SJCRH30 (cell line): ENCODE measurements at regions not wholly inside any gene's neighbourhood (a gene's known extent, or its start where the extent isn't known, plus 50 kb on each side); places are given as distances from the start of the nearest gene placed in this dataset.

Experiments
- DNase-seq, 2 experiments: peaks; one replicate each; pipeline ENCODE4 v3.0.0-alpha.2; 2015 to 2020
- H3K27ac ChIP-seq: fragments of 250-450 bp; sonication (Bioruptor Pico); 2 replicates; pipeline ENCODE4 v1.5.1; 2020; ENCODE audit warnings: mild to moderate bottlenecking, moderate library complexity
- H3K27me3 ChIP-seq: fragments of 250-450 bp; sonication (Bioruptor Pico); 2 replicates; pipeline ENCODE4 v1.5.1; 2020; ENCODE audit warnings: mild to moderate bottlenecking, moderate library complexity
- H3K36me3 ChIP-seq: fragments of 250-450 bp; sonication (Bioruptor Pico); 2 replicates; pipeline ENCODE4 v1.5.1; 2020; ENCODE audit warnings: mild to moderate bottlenecking, moderate library complexity
- H3K4me1 ChIP-seq: fragments of 250-450 bp; sonication (Bioruptor Pico); 2 replicates; pipeline ENCODE4 v1.5.1; 2020; ENCODE audit warnings: mild to moderate bottlenecking, moderate library complexity
- H3K4me3 ChIP-seq: fragments of 250-450 bp; sonication (Bioruptor Pico); 2 replicates; pipeline ENCODE4 v1.5.1; 2020; ENCODE audit warnings: mild to moderate bottlenecking, moderate library complexity
- H3K9me3 ChIP-seq: fragments of 250-450 bp; sonication (Bioruptor Pico); replicated peaks from 2 replicates; pipeline ENCODE4 v1.5.1; 2020; ENCODE audit warnings: mild to moderate bottlenecking, moderate library complexity

DNA sequence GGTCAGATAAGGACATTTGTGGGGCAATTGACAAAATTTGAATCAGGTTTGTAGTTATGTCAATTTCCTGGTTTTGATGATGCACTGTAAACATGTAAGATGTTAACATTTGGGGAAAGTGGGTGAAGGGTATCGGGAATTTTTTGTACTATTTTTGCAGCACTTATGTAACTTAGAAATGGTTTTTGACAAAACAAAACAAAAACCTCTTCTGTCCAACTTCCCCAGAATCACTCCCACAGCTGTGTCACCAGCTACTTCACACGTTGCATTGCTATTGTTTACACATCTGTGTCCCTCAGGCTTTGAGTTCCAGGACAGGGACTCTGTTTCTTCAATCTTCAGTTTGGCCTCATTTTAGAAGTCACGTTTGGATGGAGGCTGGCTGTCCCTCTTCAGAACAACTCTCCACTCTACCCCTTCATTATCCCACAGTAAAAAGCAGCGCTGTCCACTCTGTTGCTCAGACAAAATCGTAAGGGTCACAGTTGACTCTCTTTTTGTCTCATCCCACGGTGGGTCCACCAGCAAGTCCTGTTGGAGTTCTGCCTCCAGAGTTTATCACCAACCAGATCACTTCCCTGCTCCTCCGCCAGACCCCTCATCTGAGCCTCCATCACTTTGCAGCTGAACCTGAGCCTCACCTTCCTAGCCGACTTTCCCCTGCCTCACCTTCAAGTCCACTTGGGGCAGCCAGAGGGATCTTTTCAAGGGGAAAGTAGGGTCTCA is 63.2 kb downstream of the NENF start:
- no peak for DNase-seq
- H3K4me1 ChIP-seq, result peaks cover 8% of the 10 kb centered on the region; the same call in 1 of the 2 replicates
- no peaks in the 10 kb centered on the region for H3K27me3 ChIP-seq
- H3K4me3 ChIP-seq, result no peak overlapping the region
- H3K27ac ChIP-seq, result no peak overlapping the region
- no peaks in the 10 kb centered on the region for H3K36me3 ChIP-seq
- no peaks in the 10 kb centered on the region for H3K9me3 ChIP-seq

DNA sequence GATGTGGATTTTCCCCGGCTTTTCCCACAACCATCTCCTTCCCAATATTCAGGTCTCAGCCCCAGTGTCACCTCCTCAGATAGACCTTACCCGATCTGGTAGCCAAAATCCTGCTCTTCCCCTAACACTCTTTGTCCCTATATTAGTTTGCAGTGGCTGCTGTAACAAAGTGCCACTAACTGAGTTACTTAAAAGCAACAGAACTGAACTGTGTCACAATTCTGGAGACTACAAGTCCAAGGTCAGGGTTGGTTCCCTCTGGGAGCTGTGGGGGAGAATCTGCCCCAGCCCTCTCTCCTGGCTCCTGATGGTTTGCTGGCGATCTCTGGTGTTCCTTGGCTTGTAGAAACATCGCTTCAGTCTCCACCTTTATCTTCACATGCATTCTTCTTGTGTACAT is 64.0 kb downstream of the NENF start:
- no peak for DNase-seq
- Histone ChIP-seq H3K4me3 (no peak overlapping the region), H3K4me1 (peaks cover 8% of the 10 kb centered on the region; the same call in 1 of the 2 replicates), H3K27me3 (no peaks in the 10 kb centered on the region), H3K36me3 (no peaks in the 10 kb centered on the region), H3K9me3 (no peaks in the 10 kb centered on the region), H3K27ac (no peak overlapping the region)

DNA sequence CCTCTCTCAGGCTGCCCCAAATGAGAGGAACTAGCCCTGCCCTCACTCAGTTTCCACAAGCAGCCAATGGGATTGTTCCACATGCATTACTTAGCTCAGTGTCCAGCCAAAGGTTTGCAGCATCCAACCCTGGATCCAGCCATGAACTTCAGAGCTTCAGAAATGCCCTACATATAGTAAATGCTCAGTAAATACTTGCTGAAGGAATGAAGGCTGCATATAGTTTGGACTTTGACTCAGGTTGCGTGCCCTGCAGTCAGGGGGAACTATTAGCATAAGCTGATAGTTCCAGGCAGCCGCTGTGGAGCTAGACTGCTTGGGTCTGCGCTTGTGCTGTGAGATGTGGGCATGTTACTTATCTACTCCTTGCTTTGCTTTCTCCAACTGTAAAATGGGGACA is 64.8 kb downstream of the NENF start:
- Histone ChIP-seq H3K27ac (no peak overlapping the region), H3K9me3 (no peaks in the 10 kb centered on the region), H3K27me3 (no peaks in the 10 kb centered on the region), H3K4me1 (peaks cover 8% of the 10 kb centered on the region; the same call in 1 of the 2 replicates), H3K4me3 (no peak overlapping the region), H3K36me3 (no peaks in the 10 kb centered on the region)
- DNase-seq, result no peak

DNA sequence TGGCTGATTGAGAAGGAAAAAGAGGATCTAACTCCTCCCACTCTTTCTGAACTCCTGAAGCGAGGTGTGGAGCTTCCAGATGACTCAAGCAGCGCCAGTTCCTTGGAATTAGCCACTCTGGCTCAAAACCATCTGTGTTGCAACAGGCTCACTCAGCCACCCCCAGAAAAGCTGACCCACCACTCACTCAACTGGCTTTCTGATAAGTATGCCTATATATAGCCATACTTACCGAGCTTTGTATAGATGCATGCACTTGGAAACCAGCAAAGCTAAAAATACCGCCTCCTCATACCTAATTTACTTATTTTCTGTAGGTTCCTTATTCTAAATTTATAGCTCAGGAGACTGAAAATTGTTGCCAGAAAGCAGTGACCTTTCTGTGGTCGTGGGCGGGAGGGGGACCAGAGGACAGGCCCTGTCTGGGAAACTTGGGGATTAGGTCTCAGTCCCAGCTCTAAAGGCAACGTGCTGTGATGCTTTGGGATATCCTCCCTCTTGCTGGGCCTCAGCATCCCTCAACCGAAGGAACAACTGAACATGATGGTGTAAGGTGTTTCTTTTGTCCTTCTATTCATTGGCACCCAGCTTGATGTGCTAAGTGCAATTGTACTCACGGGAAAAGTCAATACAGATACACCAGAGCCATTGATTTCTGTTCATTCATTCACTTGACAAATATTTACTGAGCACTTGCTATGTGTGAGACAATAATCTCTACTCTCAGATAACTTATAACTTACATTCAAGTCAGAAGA is 65.7 kb downstream of the NENF start:
- H3K4me3 ChIP-seq, result no peak overlapping the region
- no peak overlapping the region for H3K27ac ChIP-seq
- peaks cover 8% of the 10 kb centered on the region; the same call in 1 of the 2 replicates for H3K4me1 ChIP-seq
- DNase-seq, result no peak
- no peaks in the 10 kb centered on the region for H3K36me3 ChIP-seq
- no peaks in the 10 kb centered on the region for H3K9me3 ChIP-seq
- no peaks in the 10 kb centered on the region for H3K27me3 ChIP-seq

DNA sequence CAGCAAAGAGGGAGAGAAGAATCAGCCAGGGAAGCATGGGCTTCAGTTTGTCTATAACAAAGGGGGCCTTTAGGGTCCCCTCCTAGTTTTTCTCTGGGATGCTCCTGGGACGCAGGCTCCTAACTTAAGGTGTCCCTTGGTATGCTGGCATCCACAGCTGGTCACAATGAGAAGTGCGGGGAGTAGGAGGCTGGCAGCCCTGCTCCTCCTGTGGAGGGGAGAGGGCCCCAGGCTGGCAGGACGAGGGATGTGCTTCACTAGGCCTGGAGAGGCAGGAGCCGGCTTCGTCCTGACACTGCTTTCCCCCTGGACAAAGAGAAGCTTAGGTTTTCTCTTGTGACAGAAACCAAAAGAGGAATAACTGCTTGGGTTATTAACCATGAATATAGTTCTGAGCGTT is 67.6 kb downstream of the NENF start:
- H3K36me3 ChIP-seq, result no peaks in the 10 kb centered on the region
- no peaks in the 10 kb centered on the region for H3K27me3 ChIP-seq
- H3K4me1 ChIP-seq, result peaks cover 8% of the 10 kb centered on the region; the same call in 1 of the 2 replicates
- H3K4me3 ChIP-seq, result no peak overlapping the region
- H3K27ac ChIP-seq, result no peak overlapping the region
- no peak for DNase-seq
- H3K9me3 ChIP-seq, result no peaks in the 10 kb centered on the region

DNA sequence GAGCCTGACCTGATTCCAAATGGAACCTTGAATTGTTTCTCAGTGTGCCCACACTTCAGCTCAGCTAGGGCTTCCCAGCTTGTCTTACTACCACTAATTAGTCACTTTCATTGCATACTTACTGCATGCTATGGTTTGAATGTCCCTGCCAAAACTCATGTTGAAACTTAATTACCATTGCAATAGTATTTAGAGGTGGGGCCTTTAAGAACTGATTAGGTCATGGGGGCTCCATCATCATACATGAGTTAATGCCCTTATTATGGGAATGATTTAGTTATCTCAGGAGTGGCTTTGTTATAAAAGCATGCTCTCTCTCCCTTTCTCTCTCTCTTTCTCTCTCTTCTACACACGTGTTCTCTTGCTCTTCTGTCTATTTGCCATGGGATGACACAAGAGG is 68.3 kb downstream of the NENF start:
- H3K36me3 ChIP-seq, result no peaks in the 10 kb centered on the region

DNA sequence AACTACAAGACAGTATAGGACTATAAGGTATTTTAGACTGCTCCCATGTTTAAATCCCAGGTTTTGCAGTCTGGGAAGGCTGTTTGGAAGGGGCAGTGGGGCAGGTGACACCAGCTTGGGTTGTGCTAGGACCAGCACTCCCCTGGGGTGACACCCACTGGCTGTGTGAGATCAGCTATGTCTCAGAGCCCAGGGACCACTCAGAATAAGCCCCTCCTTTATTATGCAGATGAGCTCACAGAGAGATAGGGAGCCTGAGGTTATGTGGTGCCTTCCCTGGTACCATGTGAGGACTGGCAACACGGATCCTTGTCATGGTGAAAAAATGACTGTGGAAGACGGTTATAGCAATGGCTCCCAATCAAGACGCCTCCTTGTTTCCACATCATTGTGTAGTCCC is 71.0 kb downstream of the NENF start:
- no peaks in the 10 kb centered on the region for H3K36me3 ChIP-seq
- H3K4me1 ChIP-seq, result peaks cover 18% of the 10 kb centered on the region
- H3K27ac ChIP-seq, result no peak overlapping the region
- no peak overlapping the region for H3K4me3 ChIP-seq
- no peaks in the 10 kb centered on the region for H3K9me3 ChIP-seq
- DNase-seq, result no peak
- H3K27me3 ChIP-seq, result no peaks in the 10 kb centered on the region

More for the DNA sequence above, 68.3 kb downstream of the NENF start:
- Histone ChIP-seq H3K4me1 (peaks cover 3% of the 10 kb centered on the region; the same call in 1 of the 2 replicates), H3K4me3 (no peak overlapping the region), H3K9me3 (no peaks in the 10 kb centered on the region), H3K27me3 (no peaks in the 10 kb centered on the region), H3K27ac (no peak overlapping the region)
- no peak for DNase-seq

DNA sequence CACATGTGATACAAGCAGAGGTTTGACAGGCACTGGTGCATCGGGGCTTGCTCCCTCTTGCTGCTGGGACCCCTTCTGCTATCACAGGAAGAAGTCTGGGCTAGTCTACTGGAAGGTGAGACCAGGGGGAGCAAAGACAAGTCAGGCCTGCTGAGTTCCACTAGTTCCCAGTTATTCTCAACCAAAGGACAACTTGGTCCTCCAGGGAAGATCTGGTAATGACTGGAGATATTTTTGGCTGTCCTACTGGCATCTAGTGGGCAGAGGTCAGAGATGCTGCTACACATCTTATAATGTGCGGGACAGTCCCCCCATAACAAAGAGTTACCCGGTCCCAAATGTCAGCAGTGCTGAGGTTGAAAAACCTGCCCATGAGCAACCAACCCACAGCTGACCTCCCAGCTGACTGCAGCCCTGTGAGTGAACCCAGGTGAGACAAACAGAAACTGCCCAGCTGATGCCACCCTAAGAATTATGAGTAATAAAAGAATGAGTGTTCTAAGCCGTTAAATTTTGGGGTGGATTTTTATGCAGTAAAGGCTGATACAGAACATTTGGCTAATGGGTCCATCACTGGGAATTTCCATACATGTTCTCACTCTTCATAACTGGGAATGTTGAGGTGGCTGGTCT is 71.6 kb downstream of the NENF start:
- H3K4me1 ChIP-seq, result peaks cover 18% of the 10 kb centered on the region
- H3K9me3 ChIP-seq, result no peaks in the 10 kb centered on the region
- no peak overlapping the region for H3K4me3 ChIP-seq
- DNase-seq, result no peak
- H3K27me3 ChIP-seq, result no peaks in the 10 kb centered on the region
- H3K36me3 ChIP-seq, result no peaks in the 10 kb centered on the region
- no peak overlapping the region for H3K27ac ChIP-seq

DNA sequence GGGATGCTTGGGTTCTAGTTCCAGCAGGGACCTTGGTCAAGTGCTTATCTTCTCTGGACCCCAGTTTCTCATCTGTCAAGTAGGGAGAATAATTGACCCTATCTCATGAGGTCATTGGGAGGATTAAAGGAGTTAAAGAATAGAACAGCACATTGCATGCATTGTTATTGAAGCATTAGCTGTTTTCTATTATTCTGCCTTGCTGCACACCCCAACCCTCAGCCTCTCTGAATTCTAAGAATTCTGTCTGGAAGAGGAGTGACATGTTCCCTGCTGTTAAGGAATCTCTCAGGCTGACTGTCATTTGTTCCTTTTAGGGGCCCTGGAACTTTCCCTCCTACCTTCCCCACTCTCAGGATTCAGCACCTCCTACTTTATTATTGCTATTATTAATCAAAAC is 73.9 kb downstream of the NENF start:
- Histone ChIP-seq H3K27me3 (no peaks in the 10 kb centered on the region), H3K9me3 (no peaks in the 10 kb centered on the region), H3K4me1 (peaks cover 18% of the 10 kb centered on the region), H3K4me3 (no peak overlapping the region), H3K36me3 (no peaks in the 10 kb centered on the region), H3K27ac (no peak overlapping the region; the same call in 1 of the 2 replicates)
- DNase-seq, result no peak

DNA sequence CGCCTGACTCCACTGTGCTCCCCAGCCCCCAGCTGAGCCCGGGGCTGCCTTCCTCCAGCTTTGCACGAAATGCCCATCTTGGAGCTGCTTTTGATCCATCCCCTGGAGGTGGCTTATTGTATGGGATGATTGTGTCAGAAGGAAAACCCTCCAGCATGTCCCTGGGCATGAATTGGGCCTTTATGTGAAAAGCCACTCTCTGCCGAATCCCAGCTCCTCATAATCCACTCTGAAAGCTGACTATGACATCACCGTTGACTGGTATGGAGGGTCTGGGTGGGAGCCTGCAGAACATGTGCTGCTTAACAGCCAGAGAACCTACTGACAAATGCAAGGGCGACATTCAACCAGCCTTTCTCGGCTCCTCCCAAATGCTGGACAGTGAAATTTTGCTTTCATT is 74.6 kb downstream of the NENF start:
- no peak overlapping the region for H3K4me3 ChIP-seq
- H3K27ac ChIP-seq, result peak overlapping the region; percentile 20; the same call in 1 of the 2 replicates
- H3K36me3 ChIP-seq, result no peaks in the 10 kb centered on the region
- H3K27me3 ChIP-seq, result no peaks in the 10 kb centered on the region
- peak; percentile 77 to 91 for DNase-seq
- no peaks in the 10 kb centered on the region for H3K9me3 ChIP-seq
- H3K4me1 ChIP-seq, result peaks cover 24% of the 10 kb centered on the region

DNA sequence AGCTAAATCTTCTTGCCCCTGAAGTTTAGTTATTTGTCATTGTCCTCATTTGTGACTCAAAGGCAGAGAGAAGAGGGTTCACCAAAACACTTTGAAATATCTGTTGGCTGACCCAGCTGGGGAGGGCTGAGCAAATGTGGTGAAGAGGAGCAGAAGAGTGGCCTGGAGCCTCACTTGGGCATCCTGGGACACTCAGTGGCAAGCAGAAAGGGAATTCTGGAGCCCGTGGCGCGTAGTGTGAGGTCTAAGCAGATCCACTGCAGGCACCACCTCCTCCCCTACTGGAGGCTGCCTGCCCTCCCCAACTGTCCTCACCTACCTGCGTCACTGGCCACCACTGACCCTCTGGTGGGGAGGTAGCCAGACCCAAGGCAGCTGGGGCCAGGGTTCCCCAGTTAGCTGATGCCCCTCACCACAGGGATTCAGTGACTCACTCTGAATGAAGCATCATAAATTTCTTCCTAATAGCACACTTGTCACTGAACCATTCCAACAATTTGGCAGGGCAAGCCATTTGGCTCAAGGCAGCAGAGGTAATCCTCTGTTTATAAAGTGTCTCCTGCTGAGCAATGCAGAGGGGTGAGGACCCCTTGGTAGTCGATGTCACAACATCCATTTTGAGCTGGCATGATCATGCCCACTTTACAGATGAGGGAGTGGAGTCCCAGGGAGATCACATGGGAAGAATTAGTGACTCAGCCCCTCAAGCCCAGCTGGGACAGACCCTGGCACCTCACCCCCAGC is 80.3 kb downstream of the NENF start:
- Histone ChIP-seq H3K36me3 (no peaks in the 10 kb centered on the region), H3K4me3 (no peak overlapping the region), H3K4me1 (peaks cover 36% of the 10 kb centered on the region), H3K9me3 (no peaks in the 10 kb centered on the region), H3K27ac (peak overlapping the region; percentile 74), H3K27me3 (no peaks in the 10 kb centered on the region)
- DNase-seq, result peak; percentile 80 to 83

DNA sequence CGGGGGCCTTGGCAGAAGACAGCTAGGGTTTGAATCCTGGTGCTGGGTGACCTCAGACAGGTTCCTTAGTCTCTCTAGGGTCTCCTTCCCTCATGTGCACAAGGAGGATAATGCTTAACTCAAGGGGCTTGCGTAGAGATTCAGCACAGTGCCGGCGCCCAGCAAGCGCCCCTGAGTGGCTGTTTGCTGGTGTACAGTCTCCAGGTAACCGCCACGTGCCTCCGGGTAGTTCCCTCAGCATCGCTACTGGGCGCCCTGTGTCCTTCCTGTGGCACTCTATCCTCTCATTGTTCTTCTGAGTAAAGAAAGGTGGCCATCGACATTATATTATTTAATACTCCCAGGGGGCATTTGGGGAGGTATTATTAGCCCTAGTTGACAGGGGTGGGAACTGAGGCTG is 80.9 kb downstream of the NENF start:
- no peaks in the 10 kb centered on the region for H3K36me3 ChIP-seq
- peaks cover 42% of the 10 kb centered on the region for H3K4me1 ChIP-seq
- H3K27me3 ChIP-seq, result no peaks in the 10 kb centered on the region
- H3K27ac ChIP-seq, result peak overlapping the region; percentile 74
- DNase-seq, result no peak
- H3K4me3 ChIP-seq, result peak overlapping the region; percentile 3; the same call in 1 of the 2 replicates
- H3K9me3 ChIP-seq, result no peaks in the 10 kb centered on the region

DNA sequence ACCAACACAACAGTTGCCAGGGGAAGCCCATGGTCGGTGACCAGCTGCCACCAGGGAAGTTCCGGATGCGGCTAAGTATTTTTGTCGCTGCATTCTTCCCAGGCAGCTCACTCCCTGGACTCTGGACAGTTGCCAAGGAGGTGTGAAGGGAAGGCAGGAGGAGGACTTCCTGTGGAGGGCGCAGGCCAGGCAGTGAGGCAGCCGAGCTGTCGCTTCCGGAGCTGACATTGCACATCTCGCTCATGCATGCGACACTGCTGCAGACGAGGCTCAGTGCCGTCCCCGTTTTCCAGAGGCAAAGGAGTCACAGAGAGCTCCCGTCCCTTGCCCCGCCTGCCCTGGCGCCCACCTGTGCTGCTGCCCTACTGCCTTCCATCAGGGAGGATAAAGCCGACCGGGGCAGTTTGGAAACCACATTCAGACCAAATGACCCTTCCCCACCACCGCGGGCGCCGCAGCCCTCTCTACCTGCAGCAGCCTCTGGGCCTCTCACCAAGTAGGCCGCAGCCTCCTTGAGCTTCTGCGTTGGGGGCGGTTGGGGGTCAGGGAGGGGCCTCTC is 81.4 kb downstream of the NENF start:
- H3K27me3 ChIP-seq, result no peaks in the 10 kb centered on the region
- peak; percentile 97 to 98 for DNase-seq
- H3K9me3 ChIP-seq, result no peaks in the 10 kb centered on the region
- peaks cover 43% of the 10 kb centered on the region for H3K4me1 ChIP-seq
- peak overlapping the region; percentile 3; the same call in 1 of the 2 replicates for H3K4me3 ChIP-seq
- no peaks in the 10 kb centered on the region for H3K36me3 ChIP-seq
- H3K27ac ChIP-seq, result peak overlapping the region; percentile 74

DNA sequence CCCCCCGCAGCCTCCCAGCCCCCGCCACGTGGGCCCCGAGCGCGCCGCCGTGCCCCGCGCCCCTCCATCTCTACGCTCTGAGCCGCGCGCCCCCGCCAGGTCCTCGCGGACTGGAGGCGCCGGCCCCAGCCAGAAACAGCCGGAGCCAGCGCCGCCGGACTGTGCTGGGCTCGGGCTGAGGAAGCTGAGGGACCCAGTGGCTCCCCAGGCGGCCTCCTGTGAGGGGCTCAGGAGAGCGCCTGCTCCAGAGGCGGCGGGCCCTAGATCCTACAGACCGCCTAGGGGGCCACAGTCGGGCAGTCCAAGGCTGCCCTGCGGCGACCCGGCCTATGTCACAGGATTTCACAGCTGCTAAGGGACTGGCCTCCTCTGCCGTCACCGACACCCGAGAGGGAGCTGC is 82.1 kb downstream of the NENF start:
- no peaks in the 10 kb centered on the region for H3K36me3 ChIP-seq
- H3K27ac ChIP-seq, result no peak overlapping the region
- H3K4me3 ChIP-seq, result no peak overlapping the region
- peaks cover 48% of the 10 kb centered on the region for H3K4me1 ChIP-seq
- no peak for DNase-seq
- H3K27me3 ChIP-seq, result no peaks in the 10 kb centered on the region
- H3K9me3 ChIP-seq, result no peaks in the 10 kb centered on the region
